ENCODE measurements at regions not wholly inside any gene's neighbourhood (a gene's known extent, or its start where the extent isn't known, plus 50 kb on each side); places are given as distances from the start of the nearest gene placed in this dataset.

GRCh38 chr3:159928071-159928491 is 60.6 kb upstream of the IL12A start:
- FAIRE-seq (no peak), DNase-seq (ENCODE audit: extremely low read depth in 1 of 4, low spot score in 3 of 4) (no peak), ATAC-seq (no peak)
- in situ Hi-C loops (cut with MboI) (no loop called here), intact Hi-C loops (cut with micrococcal nuclease) (no loop called here)
- Histone ChIP-seq H3K9me1 (ENCODE audit: control insufficient read depth, insufficient read depth, low read length) (no peaks in the 10 kb centered on the region), H3K79me2 (ENCODE audit: control insufficient read depth, insufficient read depth, low read length) (no peaks in the 10 kb centered on the region), H3K4me2 (ENCODE audit: insufficient read depth, low read length) (no peak overlapping the region), H3K9ac (ENCODE audit: insufficient read depth in 1 of 2, low read depth in 2 of 2, low read length in 2 of 2) (no peak overlapping the region), H3K4me1 (replicated peaks in 1 of 2; ENCODE audit: control insufficient read depth in 2 of 2, insufficient read depth in 2 of 2, low read length in 2 of 2) (no peaks in the 10 kb centered on the region), H4K20me1 (replicated peaks; ENCODE audit: control insufficient read depth, insufficient read depth, low read length) (no peaks in the 10 kb centered on the region), H3K36me3 (ENCODE audit: control insufficient read depth, insufficient read depth, low read length) (no peaks in the 10 kb centered on the region), H3K4me3 (no peak overlapping the region), H3K27ac (ENCODE audit: extremely low read depth, low read depth, low read length) (no peak overlapping the region), H3K9me3 (replicated peaks; ENCODE audit: control insufficient read depth, insufficient read depth, low read depth, low read length) (no peaks in the 10 kb centered on the region), H2AFZ (ENCODE audit: low read depth, low read length) (no peak overlapping the region), H3K27me3 (ENCODE audit: control insufficient read depth in 2 of 2, insufficient read depth in 2 of 2, low read length in 2 of 2) (no peaks in the 10 kb centered on the region)
- TF ChIP-seq MXI1 (IDR thresholded peaks at IDR 0.05; ENCODE audit: low read depth, low read length) (no peak), PHB2 (IDR thresholded peaks at IDR 0.05; ENCODE audit: low read depth) (no peak), MCM3 (IDR thresholded peaks at IDR 0.05) (no peak), ZNF696 (CRISPR knock-in tag; conservative IDR thresholded peaks at IDR 0.05) (no peak), KAT7 (CRISPR knock-in tag; IDR thresholded peaks at IDR 0.05; ENCODE audit: borderline replicate concordance) (no peak), ARID3A (IDR thresholded peaks at IDR 0.05; ENCODE audit: borderline replicate concordance, low read depth, low read length) (no peak), ZHX1 (conservative IDR thresholded peaks at IDR 0.05; ENCODE audit: low read length) (no peak), FOXP1 (CRISPR knock-in tag; IDR thresholded peaks at IDR 0.05) (no peak), RNF2 (IDR thresholded peaks at IDR 0.05) (no peak), HDAC2 (IDR thresholded peaks at IDR 0.05) (no peak), NR2F6 (CRISPR knock-in tag; IDR thresholded peaks at IDR 0.05) (no peak), ZNF76 (CRISPR knock-in tag; IDR thresholded peaks at IDR 0.05; ENCODE audit: borderline replicate concordance) (no peak), FIP1L1 (IDR thresholded peaks at IDR 0.05; ENCODE audit: low read depth, low read length, poor library complexity, severe bottlenecking) (no peak), E2F3 (CRISPR knock-in tag; IDR thresholded peaks at IDR 0.05) (no peak), EWSR1 (IDR thresholded peaks at IDR 0.05; ENCODE audit: borderline replicate concordance, low read depth, partially characterized antibody) (no peak), KDM4B (IDR thresholded peaks at IDR 0.05; ENCODE audit: borderline replicate concordance in 2 of 2, low read depth in 1 of 2) (no peak)
- 5% methylated on average over 2 of the region's 2 CpGs for whole genome bisulfite sequencing (ENCODE audit: insufficient coverage, low coverage, missing lambda C conversion rate)
- POLR2A ChIA-PET: no interaction called here
- CTCF ChIA-PET (ENCODE audit: low intra/inter-chr PET ratio): no interaction called here
- no TSS peak for BruUV-seq (replicated peaks)
